ENCODE measurements at regions not wholly inside any gene's neighbourhood (a gene's known extent, or its start where the extent isn't known, plus 50 kb on each side); places are given as distances from the start of the nearest gene placed in this dataset.

- TF ChIP-seq CTCF (conservative IDR thresholded peaks at IDR 0.05; ENCODE audit: low read length) (no peak), EZH2phosphoT487 (IDR thresholded peaks at IDR 0.05; ENCODE audit: borderline replicate concordance, low read depth, low read length) (no peak)
Measured at GRCh38 chr1:188127507-188127906, 1298.8 kb downstream of the PLA2G4A start.

All from OCI-LY7 (cell line).